ENCODE measurements at regions not wholly inside any gene's neighbourhood (a gene's known extent, or its start where the extent isn't known, plus 50 kb on each side); places are given as distances from the start of the nearest gene placed in this dataset.

DNA sequence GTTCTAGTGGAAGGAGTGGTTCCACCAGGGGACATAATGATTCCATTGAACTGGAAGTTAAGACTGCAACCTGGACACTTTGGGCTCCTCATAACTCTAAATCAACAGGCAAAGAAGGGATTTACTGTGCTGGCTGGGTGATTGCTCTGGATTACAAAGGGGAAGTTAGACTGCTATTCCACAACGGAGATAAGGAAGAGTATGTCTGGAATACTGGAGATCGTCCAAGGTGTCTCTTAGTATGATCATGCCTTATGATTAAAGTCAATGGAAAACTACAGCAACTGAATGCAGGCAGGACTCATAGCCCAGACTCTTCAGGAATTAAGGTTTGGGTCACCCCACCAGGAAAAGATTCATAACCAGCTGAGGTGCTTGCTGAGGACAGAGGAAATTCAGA lies 310.6 kb upstream of the MGMT start:
- DNase-seq, result no peak

DNA sequence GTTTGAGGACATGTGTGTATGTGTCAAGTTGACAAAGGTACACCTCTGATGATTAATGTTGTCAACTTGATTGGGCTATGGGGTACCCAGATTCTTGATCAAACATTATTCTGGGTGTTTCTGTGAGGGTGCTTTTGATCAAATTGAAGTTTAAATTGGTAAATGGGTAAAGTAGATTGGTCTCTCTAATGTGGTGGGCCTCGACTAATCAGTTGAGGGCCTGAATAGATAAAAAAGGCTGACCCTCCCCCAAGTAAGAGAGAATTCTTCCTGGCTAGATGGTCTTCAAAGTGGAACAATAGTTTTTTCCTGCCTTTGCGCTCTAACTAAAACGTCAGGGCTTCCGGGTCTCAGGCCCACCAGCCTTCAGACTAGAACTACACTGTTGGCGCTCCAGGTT lies 309.9 kb upstream of the MGMT start:
- DNase-seq, result no peak

DNA sequence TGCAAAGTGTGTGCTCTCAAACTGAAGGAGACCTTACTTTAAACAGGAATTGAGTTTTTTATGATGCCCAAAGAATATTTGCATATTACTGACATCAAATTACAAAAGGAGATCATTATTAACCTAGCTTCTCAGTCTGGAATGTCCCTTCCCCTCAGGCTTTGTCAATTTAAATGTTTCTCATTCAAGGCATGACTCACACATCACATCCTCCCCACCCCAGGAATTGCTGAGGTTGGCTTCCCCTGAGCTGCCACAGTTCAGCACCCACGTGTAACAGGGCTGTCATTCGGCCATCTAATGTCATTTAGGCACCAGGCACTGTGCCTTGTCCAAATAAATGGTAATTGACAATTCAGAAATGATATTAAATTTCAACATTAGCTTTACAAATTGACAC lies 305.9 kb upstream of the MGMT start:
- DNase-seq, result no peak

DNA sequence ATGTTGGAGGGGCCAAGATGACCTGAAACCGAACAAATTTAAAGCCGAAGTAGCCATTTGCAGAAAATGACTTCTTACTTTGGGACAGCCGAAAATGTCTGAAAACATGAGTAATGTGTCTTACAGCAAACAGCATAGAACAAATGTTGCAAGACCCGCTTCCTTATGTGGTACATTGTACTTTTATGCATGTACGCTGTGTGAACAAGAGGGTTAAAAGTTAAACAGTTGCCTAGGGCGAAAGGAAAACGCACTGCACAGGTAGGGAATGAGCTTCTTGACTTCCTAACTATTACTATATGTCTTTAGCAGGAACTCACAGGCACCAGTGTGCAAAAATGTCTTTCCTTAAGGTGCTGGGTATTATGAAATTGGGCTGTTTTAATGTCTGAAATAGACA lies 303.5 kb upstream of the MGMT start:
- DNase-seq, result no peak

GRCh38 chr10:129165076-129165720 lies 301.8 kb upstream of the MGMT start:
- DNase-seq, result no peak

DNA sequence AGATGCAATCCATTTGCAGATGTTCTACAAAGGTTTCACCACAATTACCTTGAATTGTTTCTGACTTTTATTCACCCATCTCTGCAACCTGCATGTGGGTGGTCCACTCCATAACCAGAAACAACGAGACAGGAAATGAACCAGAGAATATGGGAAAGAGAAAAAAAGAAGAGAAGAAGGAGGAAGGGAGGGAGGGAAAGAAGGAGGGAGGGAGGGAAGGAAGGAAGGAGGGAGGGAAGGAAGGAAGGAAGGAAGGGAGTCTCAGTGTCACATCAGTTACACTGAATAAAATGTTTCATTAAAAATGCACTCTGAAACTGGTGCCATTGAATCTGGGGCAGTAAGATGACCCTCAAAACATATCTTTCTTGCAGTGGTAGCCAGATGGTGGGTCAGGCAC lies 301.3 kb upstream of the MGMT start:
- DNase-seq, result no peak

GRCh38 chr10:129168660-129169059 lies 298.4 kb upstream of the MGMT start:
- DNase-seq, result no peak

GRCh38 chr10:129169115-129169514 lies 297.9 kb upstream of the MGMT start:
- DNase-seq, result no peak

- no peak for DNase-seq
Observed at GRCh38 chr10:129170812-129171211, 296.2 kb upstream of the MGMT start.

- no peak for DNase-seq
Observed at GRCh38 chr10:129171812-129172211, 295.2 kb upstream of the MGMT start.

DNA sequence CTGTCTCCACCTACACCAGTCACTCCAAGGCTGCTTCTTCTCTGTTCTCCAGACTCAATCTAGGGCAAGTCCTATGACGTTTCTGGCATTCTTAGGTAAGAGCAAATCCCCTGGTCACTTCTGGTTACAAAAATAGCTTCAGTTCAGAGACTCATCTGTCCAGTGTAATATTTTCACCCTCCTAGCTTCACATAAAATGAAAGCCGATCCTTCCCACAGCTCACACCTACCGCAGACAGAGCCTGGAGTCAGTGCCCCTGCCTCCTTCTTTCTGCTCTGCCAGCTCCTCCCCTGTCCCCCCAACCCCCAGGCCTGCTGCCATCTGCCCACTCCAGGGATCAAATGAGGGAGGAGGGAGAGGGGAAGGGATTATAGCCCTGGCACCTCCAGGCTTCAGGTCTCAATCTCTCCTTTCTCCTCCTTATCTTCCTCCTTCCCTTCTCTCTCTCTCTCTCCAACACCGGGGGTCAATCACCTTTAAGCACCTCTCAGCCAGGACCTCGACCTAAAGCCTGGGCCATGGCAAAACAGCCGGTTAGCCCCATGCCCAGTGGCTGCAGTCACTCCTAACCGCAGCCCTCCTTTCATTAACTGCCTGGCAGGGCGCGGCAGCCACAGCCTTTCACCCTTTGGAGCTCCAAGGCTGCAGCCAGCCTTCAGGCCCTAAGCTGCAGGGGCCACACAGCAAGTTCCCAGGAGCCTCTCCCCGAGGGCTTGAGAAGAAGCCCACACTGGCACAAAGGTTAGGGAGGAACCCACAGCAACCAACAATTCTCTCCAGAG lies 292.6 kb upstream of the MGMT start:
- DNase-seq, result no peak

- DNase-seq, result no peak
Observed at GRCh38 chr10:129179245-129179971, 287.6 kb upstream of the MGMT start.

GRCh38 chr10:129179972-129180678 lies 286.9 kb upstream of the MGMT start:
- no peak for DNase-seq

- no peak for DNase-seq
Observed at GRCh38 chr10:129184196-129184595, 282.8 kb upstream of the MGMT start.

DNA sequence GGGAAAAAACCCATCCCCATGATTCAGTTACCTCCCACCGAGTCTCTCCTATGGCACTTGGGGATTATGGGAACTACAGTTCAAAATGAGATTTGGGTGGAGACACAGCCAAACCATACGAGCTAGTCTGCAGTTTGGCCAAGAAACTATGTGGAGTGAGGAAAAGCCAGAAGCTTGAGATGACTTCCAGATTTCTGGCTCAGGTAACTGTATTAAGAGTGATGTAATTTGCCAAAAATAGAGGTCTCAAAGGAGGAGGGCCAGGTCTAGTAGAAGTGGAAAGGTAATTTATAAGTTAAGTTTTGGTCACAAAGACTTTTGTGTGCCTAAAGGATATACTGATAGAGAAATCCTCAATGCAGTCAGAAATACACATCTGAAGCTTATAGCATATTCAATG lies 279.7 kb upstream of the MGMT start:
- no peak for DNase-seq

- DNase-seq, result no peak
Observed at GRCh38 chr10:129191797-129192196, 275.2 kb upstream of the MGMT start.

DNA sequence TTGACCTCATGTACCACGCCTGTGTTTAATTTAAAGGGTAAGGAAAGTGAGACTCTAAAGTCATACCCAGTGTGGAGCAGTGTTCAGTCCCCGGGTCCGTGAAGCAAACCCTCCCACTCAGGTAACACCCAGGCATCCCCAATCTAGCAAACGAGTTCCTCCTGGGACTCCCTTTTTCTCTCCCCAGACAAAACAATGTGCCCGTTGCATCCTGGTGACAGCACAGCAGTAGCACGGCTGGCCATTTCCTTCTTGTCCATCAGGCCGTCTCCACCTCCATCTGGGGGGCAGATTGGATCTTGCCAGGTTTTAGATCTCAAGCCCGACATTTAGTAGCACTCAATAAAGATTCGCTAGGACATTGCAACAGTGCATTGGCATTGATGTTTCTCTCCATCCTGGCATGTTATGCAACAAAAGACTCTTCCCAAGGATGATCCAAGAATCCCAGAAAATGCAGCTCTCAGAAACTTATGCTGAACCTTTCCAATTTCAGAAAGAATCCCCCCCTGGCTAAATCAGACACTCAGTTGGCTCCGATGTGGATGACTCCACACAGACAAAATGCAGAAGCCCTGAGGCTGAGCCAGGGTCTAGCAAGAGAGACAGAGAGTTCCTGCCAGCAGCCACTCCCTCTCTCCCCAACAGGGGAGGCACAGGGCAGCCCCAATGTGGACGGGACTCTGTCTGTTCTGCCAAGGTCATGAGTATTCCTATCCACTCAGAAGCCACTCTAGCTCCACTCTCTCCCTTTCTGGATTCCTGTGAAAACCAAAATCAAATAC lies 274.5 kb upstream of the MGMT start:
- DNase-seq, result no peak

- no peak for DNase-seq
Observed at GRCh38 chr10:129193148-129193547, 273.9 kb upstream of the MGMT start.

- DNase-seq, result no peak
Observed at GRCh38 chr10:129194181-129194870, 272.7 kb upstream of the MGMT start.

GRCh38 chr10:129199826-129200225 lies 267.2 kb upstream of the MGMT start:
- no peak for DNase-seq

DNA sequence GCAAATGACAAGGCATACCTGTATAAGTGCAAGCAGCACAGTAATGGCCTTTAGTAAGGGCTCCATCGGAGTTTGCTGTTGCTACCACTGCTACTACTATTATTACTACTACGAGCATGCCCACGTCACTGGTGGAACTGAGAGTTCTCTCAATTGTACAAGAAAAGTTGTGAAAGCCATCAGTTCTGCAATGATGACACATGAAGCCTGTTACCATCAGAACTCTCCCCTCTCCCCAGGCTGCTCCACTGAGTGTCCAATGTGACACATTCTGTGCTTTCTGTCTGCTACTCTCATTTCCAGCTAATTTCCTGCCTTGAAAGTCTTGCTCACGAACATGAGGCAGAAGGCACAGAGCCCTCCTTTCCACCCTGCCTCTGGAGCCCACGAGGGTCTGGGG lies 263.2 kb upstream of the MGMT start:
- no peak for DNase-seq

DNA sequence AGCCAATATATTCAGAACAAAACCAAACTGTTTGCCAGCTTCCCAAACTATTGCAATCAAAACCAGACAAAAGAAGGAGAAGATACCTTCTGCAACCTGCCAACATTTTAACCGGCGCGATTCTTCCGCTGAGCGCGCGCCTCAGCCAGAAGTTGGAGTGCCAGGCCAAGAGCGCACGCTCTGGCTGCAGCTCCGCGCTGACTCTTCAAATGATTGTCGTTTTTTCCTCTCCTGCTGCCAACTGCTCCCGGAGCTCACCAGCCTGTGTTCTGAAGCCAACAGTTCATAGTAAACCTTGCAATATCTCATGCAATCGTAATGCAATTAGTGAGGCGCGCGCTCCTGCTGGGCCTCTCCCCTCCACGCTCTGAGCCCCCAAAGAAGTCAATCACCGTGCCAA lies 259.7 kb upstream of the MGMT start:
- no peak for DNase-seq

All from NCI-H2029 (cell line).